ENCODE measurements at regions not wholly inside any gene's neighbourhood (a gene's known extent, or its start where the extent isn't known, plus 50 kb on each side); places are given as distances from the start of the nearest gene placed in this dataset.

DNA sequence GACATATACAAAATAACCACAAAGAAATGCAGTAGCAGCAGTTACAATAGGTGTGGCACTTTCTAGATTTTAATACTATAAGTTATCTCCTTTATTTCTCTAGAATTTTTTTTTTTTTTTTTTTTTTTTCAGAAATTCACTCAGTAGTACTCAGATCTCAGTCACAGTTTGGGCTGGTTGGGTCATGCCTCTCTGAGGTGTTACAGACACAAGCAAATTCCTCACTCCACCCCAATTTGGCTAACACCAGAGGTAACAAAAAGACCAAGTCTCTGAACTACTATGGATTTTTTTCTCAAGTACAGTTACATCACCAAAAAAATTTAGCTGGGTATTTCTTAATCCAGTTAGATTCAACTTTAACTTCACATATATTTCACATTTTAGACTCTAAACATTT, 985.1 kb upstream of the LRRN3 start:
- Histone ChIP-seq H4K20me1 (ENCODE audit: insufficient read depth, low read length) (no peaks in the 10 kb centered on the region), H3K79me2 (ENCODE audit: low read length) (no peaks in the 10 kb centered on the region), H2AFZ (ENCODE audit: low read length) (no peak overlapping the region), H3K9me3 (replicated peaks; ENCODE audit: insufficient read depth, low read length) (no peaks in the 10 kb centered on the region), H3K27ac (ENCODE audit: low read length) (no peak overlapping the region), H3K27me3 (replicated peaks; ENCODE audit: insufficient read depth, low read length) (no peaks in the 10 kb centered on the region), H3K4me2 (ENCODE audit: low read depth, low read length) (no peak overlapping the region), H3K4me1 (ENCODE audit: low read length) (no peaks in the 10 kb centered on the region), H3K9ac (ENCODE audit: low read length) (no peak overlapping the region), H3K36me3 (replicated peaks; ENCODE audit: insufficient read depth, low read length) (no peaks in the 10 kb centered on the region), H3K9me2 (replicated peaks; ENCODE audit: insufficient read depth, low read length) (no peaks in the 10 kb centered on the region), H3F3A (ENCODE audit: insufficient read depth, low read length) (no peaks in the 10 kb centered on the region), H3K4me3 (ENCODE audit: low read length) (no peak overlapping the region)
- no peak for DNase-seq
- TF ChIP-seq EZH2 (optimal IDR thresholded peaks at IDR 0.05; ENCODE audit: low read depth, low read length) = no peak

DNA sequence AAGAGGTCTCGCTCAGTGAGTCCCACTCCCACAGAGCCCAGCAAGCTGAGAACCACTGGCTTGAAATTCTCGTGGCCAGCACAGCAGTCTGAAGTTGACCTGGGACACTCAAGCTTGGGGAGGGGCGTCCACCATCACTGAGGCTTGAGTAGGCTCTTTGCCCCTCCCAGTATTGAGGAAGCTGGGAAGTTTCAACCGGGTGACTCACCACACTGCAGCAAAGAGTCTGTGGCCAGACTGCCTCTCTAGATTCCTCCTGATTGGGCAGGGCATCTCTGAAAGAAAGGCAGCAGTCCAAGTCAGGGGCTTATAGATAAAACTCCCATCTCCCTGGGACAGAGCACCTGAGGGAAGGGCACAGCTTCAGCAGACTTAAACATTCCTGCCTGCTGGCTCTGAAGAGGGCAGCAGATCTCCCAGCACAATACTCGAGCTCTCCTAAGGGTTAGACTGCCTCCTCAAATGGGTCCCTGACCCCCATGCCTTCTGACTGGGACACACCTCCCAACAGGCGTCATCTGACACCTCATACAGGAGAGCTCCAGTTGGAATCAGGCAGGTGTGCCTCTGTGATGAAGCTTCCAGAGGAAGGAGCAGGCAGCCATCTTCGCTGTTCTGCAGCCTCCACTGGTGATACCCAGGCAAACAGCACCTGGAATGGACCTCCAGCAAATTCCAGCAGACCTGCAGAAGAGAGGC, 970.9 kb upstream of the LRRN3 start:
- Histone ChIP-seq H2AFZ (ENCODE audit: low read length) (no peak overlapping the region), H3K9ac (ENCODE audit: low read length) (no peak overlapping the region), H3K27ac (ENCODE audit: low read length) (no peak overlapping the region), H3K4me2 (ENCODE audit: low read depth, low read length) (no peak overlapping the region), H3K4me1 (ENCODE audit: low read length) (no peaks in the 10 kb centered on the region), H3K79me2 (ENCODE audit: low read length) (no peaks in the 10 kb centered on the region), H3K9me2 (replicated peaks; ENCODE audit: insufficient read depth, low read length) (no peaks in the 10 kb centered on the region), H3K4me3 (ENCODE audit: low read length) (no peak overlapping the region), H3K27me3 (replicated peaks; ENCODE audit: insufficient read depth, low read length) (no peaks in the 10 kb centered on the region), H3K36me3 (replicated peaks; ENCODE audit: insufficient read depth, low read length) (no peaks in the 10 kb centered on the region), H3K9me3 (replicated peaks; ENCODE audit: insufficient read depth, low read length) (no peaks in the 10 kb centered on the region), H3F3A (ENCODE audit: insufficient read depth, low read length) (no peaks in the 10 kb centered on the region), H4K20me1 (ENCODE audit: insufficient read depth, low read length) (no peaks in the 10 kb centered on the region)
- DNase-seq = no peak
- TF ChIP-seq, protein P1, sequence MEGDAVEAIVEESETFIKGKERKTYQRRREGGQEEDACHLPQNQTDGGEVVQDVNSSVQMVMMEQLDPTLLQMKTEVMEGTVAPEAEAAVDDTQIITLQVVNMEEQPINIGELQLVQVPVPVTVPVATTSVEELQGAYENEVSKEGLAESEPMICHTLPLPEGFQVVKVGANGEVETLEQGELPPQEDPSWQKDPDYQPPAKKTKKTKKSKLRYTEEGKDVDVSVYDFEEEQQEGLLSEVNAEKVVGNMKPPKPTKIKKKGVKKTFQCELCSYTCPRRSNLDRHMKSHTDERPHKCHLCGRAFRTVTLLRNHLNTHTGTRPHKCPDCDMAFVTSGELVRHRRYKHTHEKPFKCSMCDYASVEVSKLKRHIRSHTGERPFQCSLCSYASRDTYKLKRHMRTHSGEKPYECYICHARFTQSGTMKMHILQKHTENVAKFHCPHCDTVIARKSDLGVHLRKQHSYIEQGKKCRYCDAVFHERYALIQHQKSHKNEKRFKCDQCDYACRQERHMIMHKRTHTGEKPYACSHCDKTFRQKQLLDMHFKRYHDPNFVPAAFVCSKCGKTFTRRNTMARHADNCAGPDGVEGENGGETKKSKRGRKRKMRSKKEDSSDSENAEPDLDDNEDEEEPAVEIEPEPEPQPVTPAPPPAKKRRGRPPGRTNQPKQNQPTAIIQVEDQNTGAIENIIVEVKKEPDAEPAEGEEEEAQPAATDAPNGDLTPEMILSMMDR (IDR thresholded peaks at IDR 0.05; ENCODE audit: low read length) = no peak
- TF ChIP-seq EZH2 (optimal IDR thresholded peaks at IDR 0.05; ENCODE audit: low read depth, low read length) (no peak), EZH2phosphoT487 (IDR thresholded peaks at IDR 0.05; ENCODE audit: low read length) (no peak)

DNA sequence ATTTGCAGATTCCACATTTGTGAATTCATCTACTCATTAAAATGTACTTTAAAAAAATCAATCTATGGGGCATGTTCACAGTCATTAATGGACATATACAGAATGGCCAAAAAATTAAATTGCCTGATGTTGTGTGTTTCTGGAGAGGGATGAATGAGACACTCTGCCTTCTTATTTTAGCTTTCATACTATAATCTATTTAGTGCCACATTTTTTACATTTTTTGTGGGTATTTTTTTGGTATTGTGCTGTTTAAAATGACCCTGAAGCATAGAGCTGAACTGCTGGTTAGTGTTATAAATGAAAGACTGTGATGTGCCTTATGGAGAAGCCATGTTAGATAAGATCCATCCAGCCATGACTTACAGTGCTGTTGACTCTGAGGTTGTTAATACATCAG, 961.8 kb upstream of the LRRN3 start:
- Histone ChIP-seq H4K20me1 (ENCODE audit: insufficient read depth, low read length) (no peaks in the 10 kb centered on the region), H3K27ac (ENCODE audit: low read length) (no peak overlapping the region), H3F3A (ENCODE audit: insufficient read depth, low read length) (no peaks in the 10 kb centered on the region), H3K9me3 (replicated peaks; ENCODE audit: insufficient read depth, low read length) (no peaks in the 10 kb centered on the region), H3K9ac (ENCODE audit: low read length) (no peak overlapping the region), H3K4me2 (ENCODE audit: low read depth, low read length) (no peak overlapping the region), H3K9me2 (replicated peaks; ENCODE audit: insufficient read depth, low read length) (no peaks in the 10 kb centered on the region), H2AFZ (ENCODE audit: low read length) (no peak overlapping the region), H3K4me3 (ENCODE audit: low read length) (no peak overlapping the region), H3K4me1 (ENCODE audit: low read length) (no peaks in the 10 kb centered on the region), H3K36me3 (replicated peaks; ENCODE audit: insufficient read depth, low read length) (no peaks in the 10 kb centered on the region), H3K27me3 (replicated peaks; ENCODE audit: insufficient read depth, low read length) (no peaks in the 10 kb centered on the region), H3K79me2 (ENCODE audit: low read length) (no peaks in the 10 kb centered on the region)
- TF ChIP-seq, protein P1 (IDR thresholded peaks at IDR 0.05; ENCODE audit: low read length) = no peak
- TF ChIP-seq EZH2 (optimal IDR thresholded peaks at IDR 0.05; ENCODE audit: low read depth, low read length) (no peak), EZH2phosphoT487 (IDR thresholded peaks at IDR 0.05; ENCODE audit: low read length) (no peak)
- DNase-seq = no peak

DNA sequence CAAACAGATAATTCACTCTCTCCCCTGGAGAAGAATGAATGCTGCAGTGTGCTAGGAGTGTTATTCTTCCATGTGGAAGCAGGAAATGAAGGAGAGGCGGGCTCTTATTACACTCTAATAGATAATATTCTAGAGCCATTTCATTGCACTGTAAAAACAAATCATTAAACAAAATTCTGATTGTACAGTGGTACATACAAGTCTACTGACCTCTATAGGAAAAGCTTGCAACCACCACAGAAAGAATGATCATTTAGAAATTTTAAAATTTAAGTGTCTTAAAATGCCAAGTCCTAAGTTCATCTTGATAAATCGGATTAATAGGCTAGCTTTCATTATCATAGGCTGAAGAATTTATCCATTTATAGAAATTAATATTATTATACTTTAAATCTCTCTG, 960.3 kb upstream of the LRRN3 start:
- Histone ChIP-seq H4K20me1 (ENCODE audit: insufficient read depth, low read length) (no peaks in the 10 kb centered on the region), H2AFZ (ENCODE audit: low read length) (no peak overlapping the region), H3K4me2 (ENCODE audit: low read depth, low read length) (no peak overlapping the region), H3K36me3 (replicated peaks; ENCODE audit: insufficient read depth, low read length) (no peaks in the 10 kb centered on the region), H3K4me3 (ENCODE audit: low read length) (no peak overlapping the region), H3K27ac (ENCODE audit: low read length) (no peak overlapping the region), H3K4me1 (ENCODE audit: low read length) (no peaks in the 10 kb centered on the region), H3K9me3 (replicated peaks; ENCODE audit: insufficient read depth, low read length) (no peaks in the 10 kb centered on the region), H3K9me2 (replicated peaks; ENCODE audit: insufficient read depth, low read length) (no peaks in the 10 kb centered on the region), H3K9ac (ENCODE audit: low read length) (no peak overlapping the region), H3K27me3 (replicated peaks; ENCODE audit: insufficient read depth, low read length) (no peaks in the 10 kb centered on the region), H3F3A (ENCODE audit: insufficient read depth, low read length) (no peaks in the 10 kb centered on the region), H3K79me2 (ENCODE audit: low read length) (no peaks in the 10 kb centered on the region)
- TF ChIP-seq, protein P1 (IDR thresholded peaks at IDR 0.05; ENCODE audit: low read length) = no peak
- TF ChIP-seq EZH2phosphoT487 (IDR thresholded peaks at IDR 0.05; ENCODE audit: low read length) (no peak), EZH2 (optimal IDR thresholded peaks at IDR 0.05; ENCODE audit: low read depth, low read length) (no peak)
- DNase-seq = no peak

Measured in MM.1S (cell line).